Brain microvascular endothelial cell (primary cell): ENCODE measurements at regions not wholly inside any gene's neighbourhood (a gene's known extent, or its start where the extent isn't known, plus 50 kb on each side); places are given as distances from the start of the nearest gene placed in this dataset.

Source experiments
- DNase-seq: peaks from one replicate; pipeline ENCODE4 v3.0.0-alpha.2; 2020
- H3K27ac ChIP-seq: fragments of 250-450 bp; sonication (Bioruptor Pico); 2 replicates; pipeline ENCODE4 v1.5.1; 2020; ENCODE audit warnings: mild to moderate bottlenecking, moderate library complexity
- H3K27me3 ChIP-seq: fragments of 250-450 bp; sonication (Bioruptor Pico); replicated peaks from 2 replicates; pipeline ENCODE4 v1.5.1; 2020; ENCODE audit warnings: mild to moderate bottlenecking
- H3K36me3 ChIP-seq: fragments of 250-450 bp; sonication (Bioruptor Pico); replicated peaks from 2 replicates; pipeline ENCODE4 v1.5.1; 2020; ENCODE audit warnings: mild to moderate bottlenecking
- H3K4me3 ChIP-seq: 2 replicates; pipeline ENCODE4 v1.5.1; 2011; ENCODE audit warnings: low read depth, mild to moderate bottlenecking, control low read depth, low read length, moderate library complexity
- in situ Hi-C: cut with HindIII; loops from 2 replicates; pipeline ENCODE4 v1.10.0; 2017; ENCODE audit warnings: low sequenced_read_pairs, low pct_ligation_motif_present
- TF ChIP-seq, protein P1 (sequence below): IDR thresholded peaks from 2 replicates; pipeline ENCODE4 v1.5.1; 2011; ENCODE audit warnings: low read depth, mild to moderate bottlenecking, moderate library complexity, low read length, control low read depth, inconsistent platforms; ENCODE audit errors: missing control alignments

DNA sequence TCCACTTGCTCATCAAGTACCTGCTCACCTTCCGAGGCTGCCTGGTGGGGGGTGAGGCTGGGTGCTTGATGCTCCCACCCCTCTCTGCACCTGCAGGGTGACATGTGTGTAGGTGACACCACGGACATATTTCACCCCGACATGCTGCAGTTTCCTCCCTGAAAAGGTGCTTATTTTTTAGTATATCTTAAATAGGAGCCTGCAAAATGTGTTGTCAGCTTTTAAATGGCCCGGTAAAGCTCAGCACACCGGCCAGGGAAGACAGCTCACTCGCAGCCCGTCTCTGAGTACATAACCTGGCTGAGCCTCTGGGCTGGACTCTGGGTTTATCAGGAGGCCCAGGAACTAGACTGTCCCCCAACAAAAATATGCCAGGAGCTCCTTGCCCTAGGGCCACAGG is 89.3 kb upstream of the LINGO1 start:
- in situ Hi-C loops = no loop called here

DNA sequence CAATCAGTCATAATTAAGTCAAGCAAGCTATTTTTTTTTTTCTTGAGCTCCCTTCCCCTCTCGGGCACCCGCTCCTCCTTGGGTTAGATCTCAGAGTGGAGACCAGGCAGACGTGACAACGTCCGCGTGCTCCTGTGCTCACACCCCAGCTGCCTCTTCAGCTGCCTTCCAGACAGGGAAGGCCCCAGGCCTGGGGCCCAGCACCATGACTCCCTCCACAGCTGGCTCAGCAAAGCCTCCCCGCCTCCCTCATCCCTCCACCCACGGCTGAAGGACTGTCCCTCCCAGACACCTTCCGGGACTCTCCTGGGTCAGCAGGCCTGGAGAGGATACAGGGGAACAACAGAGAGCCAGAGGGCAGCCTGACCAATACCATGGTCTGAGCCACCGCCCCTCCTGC is 87.9 kb upstream of the LINGO1 start:
- no peak for DNase-seq
- no peak overlapping the region for H3K27ac ChIP-seq
- peaks cover 2% of the 10 kb centered on the region for H3K27me3 ChIP-seq
- no peak overlapping the region for H3K4me3 ChIP-seq
- in situ Hi-C loops = no loop called here
- TF ChIP-seq, protein P1, sequence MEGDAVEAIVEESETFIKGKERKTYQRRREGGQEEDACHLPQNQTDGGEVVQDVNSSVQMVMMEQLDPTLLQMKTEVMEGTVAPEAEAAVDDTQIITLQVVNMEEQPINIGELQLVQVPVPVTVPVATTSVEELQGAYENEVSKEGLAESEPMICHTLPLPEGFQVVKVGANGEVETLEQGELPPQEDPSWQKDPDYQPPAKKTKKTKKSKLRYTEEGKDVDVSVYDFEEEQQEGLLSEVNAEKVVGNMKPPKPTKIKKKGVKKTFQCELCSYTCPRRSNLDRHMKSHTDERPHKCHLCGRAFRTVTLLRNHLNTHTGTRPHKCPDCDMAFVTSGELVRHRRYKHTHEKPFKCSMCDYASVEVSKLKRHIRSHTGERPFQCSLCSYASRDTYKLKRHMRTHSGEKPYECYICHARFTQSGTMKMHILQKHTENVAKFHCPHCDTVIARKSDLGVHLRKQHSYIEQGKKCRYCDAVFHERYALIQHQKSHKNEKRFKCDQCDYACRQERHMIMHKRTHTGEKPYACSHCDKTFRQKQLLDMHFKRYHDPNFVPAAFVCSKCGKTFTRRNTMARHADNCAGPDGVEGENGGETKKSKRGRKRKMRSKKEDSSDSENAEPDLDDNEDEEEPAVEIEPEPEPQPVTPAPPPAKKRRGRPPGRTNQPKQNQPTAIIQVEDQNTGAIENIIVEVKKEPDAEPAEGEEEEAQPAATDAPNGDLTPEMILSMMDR = no peak
- no peaks in the 10 kb centered on the region for H3K36me3 ChIP-seq

More for the DNA sequence above, 89.3 kb upstream of the LINGO1 start:
- Histone ChIP-seq H3K27me3 (no peaks in the 10 kb centered on the region), H3K4me3 (no peak overlapping the region), H3K27ac (no peak overlapping the region), H3K36me3 (no peaks in the 10 kb centered on the region)
- TF ChIP-seq, protein P1 = no peak
- DNase-seq = no peak

DNA sequence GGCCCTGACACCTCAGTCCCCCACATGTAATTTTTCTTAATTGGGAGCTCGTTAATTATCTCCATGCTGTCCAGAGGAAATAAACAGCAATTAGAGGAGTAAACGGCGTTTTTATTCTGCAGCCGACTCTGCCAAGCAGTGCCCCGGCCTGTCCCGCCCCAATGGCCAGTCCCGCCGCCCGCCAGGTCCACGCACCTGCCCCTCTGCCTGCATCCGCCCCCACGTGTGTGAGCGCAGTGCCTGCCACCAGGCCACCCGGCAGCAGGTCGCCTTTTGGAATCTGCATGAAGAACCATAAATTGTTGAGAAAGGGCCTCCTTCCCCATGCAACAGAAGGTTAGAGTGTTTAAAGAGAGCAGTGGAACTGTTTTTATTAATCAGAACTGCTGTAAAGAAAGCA is 87.5 kb upstream of the LINGO1 start:
- in situ Hi-C loops = no loop called here

DNA sequence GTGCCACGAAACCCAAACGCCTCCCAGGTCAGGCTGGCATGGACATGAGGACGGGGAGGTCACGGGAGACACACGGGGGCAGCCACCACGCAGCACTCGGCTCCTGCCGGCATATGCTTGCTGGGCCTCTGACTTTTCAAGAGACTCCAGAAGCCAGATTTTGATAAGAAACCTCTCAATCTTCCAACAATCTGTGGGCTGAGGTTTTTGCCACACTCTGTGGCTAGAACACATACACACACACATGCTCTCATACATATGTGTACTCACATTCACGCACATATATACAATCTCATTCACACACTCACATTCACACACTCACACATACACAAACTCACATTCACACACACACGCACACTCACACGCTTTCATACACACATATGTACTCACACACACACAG is 86.7 kb upstream of the LINGO1 start:
- no peak for DNase-seq
- no peak overlapping the region for H3K4me3 ChIP-seq
- no peaks in the 10 kb centered on the region for H3K36me3 ChIP-seq
- in situ Hi-C loops = no loop called here
- no peak overlapping the region for H3K27ac ChIP-seq
- H3K27me3 ChIP-seq = peaks cover 2% of the 10 kb centered on the region
- TF ChIP-seq, protein P1 = no peak

More for the DNA sequence above, 87.5 kb upstream of the LINGO1 start:
- H3K4me3 ChIP-seq = no peak overlapping the region
- peaks cover 2% of the 10 kb centered on the region for H3K27me3 ChIP-seq
- no peak overlapping the region for H3K27ac ChIP-seq
- no peak for DNase-seq
- TF ChIP-seq, protein P1 = no peak
- no peaks in the 10 kb centered on the region for H3K36me3 ChIP-seq

DNA sequence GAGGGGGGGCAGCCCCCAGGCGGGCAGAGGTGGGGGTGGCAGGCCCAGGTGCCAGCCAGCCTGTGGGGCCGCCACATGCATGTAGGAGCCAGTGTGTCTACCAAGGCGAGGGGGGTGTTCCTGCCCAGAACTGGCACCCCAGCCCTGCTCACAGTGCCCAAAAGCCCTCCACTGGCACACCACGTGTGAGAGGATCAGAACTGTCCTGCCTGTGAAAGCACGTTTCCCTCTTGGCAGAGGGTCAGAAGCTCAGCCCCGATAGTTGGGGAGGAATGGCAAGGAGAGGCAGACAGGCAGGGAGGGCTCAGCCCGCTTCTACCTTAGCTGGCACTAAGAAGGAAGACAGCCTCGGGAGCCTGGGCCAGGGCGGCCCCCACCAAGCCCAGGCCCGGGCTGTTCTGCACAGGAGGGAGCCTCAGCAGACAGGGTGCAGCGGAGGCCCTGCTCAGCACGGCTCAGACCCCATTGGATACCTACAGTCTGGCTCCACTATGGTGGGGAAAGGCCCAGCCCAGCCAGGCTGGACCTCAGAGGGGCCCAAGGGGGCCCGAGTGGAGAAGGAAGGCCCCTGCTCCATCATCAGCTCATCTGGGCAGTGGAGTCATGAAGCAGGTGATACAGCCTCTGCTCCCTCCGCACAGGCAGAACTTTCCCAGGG is 84.8 kb upstream of the LINGO1 start:
- no peak overlapping the region for H3K27ac ChIP-seq
- TF ChIP-seq, protein P1 = no peak
- peaks cover 2% of the 10 kb centered on the region for H3K27me3 ChIP-seq
- DNase-seq = no peak
- H3K36me3 ChIP-seq = no peaks in the 10 kb centered on the region
- in situ Hi-C loops = no loop called here
- H3K4me3 ChIP-seq = no peak overlapping the region
